NT2/D1 (cell line): ENCODE measurements at regions not wholly inside any gene's neighbourhood (a gene's known extent, or its start where the extent isn't known, plus 50 kb on each side); places are given as distances from the start of the nearest gene placed in this dataset.

Source experiments
- SUZ12 ChIP-seq: IDR thresholded peaks from 2 replicates; pipeline ENCODE4 v1.6.1; 2011; ENCODE audit not compliant: insufficient read length, insufficient read depth; ENCODE audit errors: extremely low read depth
- YY1 ChIP-seq: IDR thresholded peaks from 2 replicates; pipeline ENCODE4 v1.6.1; 2011; ENCODE audit not compliant: insufficient read length, insufficient read depth

- TF ChIP-seq YY1 (no peak), SUZ12 (no peak)
These were observed 126.4 kb downstream of the LCA5 start for GRCh38 chr6:79410806-79411205.
